Sigmoid colon (tissue), 6 donors: ENCODE measurements at regions not wholly inside any gene's neighbourhood (a gene's known extent, or its start where the extent isn't known, plus 50 kb on each side); places are given as distances from the start of the nearest gene placed in this dataset.

Experiments used
- DNase-seq: peaks from one replicate; pipeline ENCODE4 v3.0.0-alpha.2; 2019
- H3K27ac ChIP-seq, 4 donors: fragments of 200-600 bp; sonication (generic); one replicate each; pipeline ENCODE4 v1.5.1; 2016 to 2019; ENCODE audit warnings: mild to moderate bottlenecking in 1 of 4
- H3K27me3 ChIP-seq, 3 donors: fragments of 200-600 bp; sonication (generic); one replicate each; pipeline ENCODE4 v1.5.1; 2019; ENCODE audit warnings: mild to moderate bottlenecking in 1 of 3
- H3K36me3 ChIP-seq, 4 donors: fragments of 200-600 bp; sonication (generic); one replicate each; pipeline ENCODE4 v1.5.1; 2016 to 2019
- H3K4me1 ChIP-seq, 4 donors: fragments of 200-600 bp; sonication (generic); one replicate each; pipeline ENCODE4 v1.5.1; 2017 to 2019
- H3K4me3 ChIP-seq, 4 donors: fragments of 200-600 bp; sonication (generic); one replicate each; pipeline ENCODE4 v1.5.1; 2017 to 2019; ENCODE audit warnings: mild to moderate bottlenecking in 2 of 4, moderate library complexity in 1 of 4
- H3K9me3 ChIP-seq, 4 donors: fragments of 200-600 bp in 3 of 4; sonication (generic) in 3 of 4; one replicate each; pipeline versions ENCODE4 v1.5.1 to v1.6.1; 2013 to 2019
- EP300 ChIP-seq, 4 donors: sonication (generic); formaldehyde crosslinking; IDR thresholded peaks; one replicate each; pipeline ENCODE4 v1.6.1; 2017; ENCODE audit warnings: antibody characterized with exemption in 4 of 4
- POLR2A ChIP-seq, 2 donors: fragments of 450-650 bp; IDR thresholded peaks; one replicate each; pipeline ENCODE4 v1.6.1; 2016; ENCODE audit warnings: antibody characterized with exemption in 2 of 2, mild to moderate bottlenecking in 2 of 2, moderate library complexity in 2 of 2
- POLR2AphosphoS5 ChIP-seq, 4 donors: sonication (generic); formaldehyde crosslinking; IDR thresholded peaks; one replicate each; pipeline ENCODE4 v1.6.1; 2017; ENCODE audit warnings: antibody characterized with exemption in 4 of 4
- WGBS, 2 donors: extraction: QIAGEN DNeasy Blood & Tissue Kit; methylation state at CpG; one replicate each; pipeline ENCODE4 v1.1.7; 2013; 5-methylcytosine and 5-hydroxymethylcytosine counted together
- intact Hi-C: fragments of 100-400 bp; cut with DNase I; formaldehyde crosslinking; loops from one replicate; pipeline ENCODE4 v1.15.1; 2023
- TF ChIP-seq, protein P1 (sequence below), 4 experiments: fragments of 450-650 bp in 3 of 4; fragments of 200-600 bp in 1 of 4; IDR thresholded peaks; one replicate each; pipeline ENCODE4 v1.5.1; 2016 to 2019; ENCODE audit warnings: antibody characterized with exemption in 4 of 4, mild to moderate bottlenecking in 3 of 4, moderate library complexity in 2 of 4
- donor health status: healthy with polysubstance abuse.
- donor health status: healthy.

DNA sequence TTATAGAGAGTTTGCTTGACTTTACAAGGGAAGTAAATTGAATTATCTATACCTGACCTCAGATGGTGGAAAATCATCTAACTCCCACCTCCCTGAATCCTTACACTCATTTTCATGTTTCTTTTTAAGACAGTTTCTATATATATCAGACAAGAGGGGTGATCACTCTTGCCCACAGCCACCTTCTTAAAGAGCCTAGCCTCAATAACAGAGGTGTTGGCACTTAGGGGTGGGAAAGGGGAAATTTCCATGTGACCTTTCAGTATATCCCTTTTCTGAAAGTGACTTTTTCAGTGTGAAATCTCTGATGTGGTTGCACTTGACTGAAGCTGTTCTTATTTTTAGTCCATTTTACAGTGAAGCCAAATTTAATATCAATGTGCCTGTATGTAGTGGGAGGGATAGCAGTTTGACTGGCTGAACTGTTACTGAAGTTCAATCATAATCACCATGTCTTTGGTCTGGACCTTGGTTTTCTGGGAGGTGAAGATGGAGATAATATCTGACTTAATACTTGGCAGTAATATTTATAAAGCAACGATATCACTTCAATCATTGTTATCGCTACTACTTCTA, 141.3 kb downstream of the MAP3K7 start:
- intact Hi-C loops = no loop called here
- TF ChIP-seq POLR2A (IDR thresholded peaks at IDR 0.05) (no peak), EP300 (IDR thresholded peaks at IDR 0.05) (no peak), POLR2AphosphoS5 (IDR thresholded peaks at IDR 0.05) (no peak)
- TF ChIP-seq, protein P1, sequence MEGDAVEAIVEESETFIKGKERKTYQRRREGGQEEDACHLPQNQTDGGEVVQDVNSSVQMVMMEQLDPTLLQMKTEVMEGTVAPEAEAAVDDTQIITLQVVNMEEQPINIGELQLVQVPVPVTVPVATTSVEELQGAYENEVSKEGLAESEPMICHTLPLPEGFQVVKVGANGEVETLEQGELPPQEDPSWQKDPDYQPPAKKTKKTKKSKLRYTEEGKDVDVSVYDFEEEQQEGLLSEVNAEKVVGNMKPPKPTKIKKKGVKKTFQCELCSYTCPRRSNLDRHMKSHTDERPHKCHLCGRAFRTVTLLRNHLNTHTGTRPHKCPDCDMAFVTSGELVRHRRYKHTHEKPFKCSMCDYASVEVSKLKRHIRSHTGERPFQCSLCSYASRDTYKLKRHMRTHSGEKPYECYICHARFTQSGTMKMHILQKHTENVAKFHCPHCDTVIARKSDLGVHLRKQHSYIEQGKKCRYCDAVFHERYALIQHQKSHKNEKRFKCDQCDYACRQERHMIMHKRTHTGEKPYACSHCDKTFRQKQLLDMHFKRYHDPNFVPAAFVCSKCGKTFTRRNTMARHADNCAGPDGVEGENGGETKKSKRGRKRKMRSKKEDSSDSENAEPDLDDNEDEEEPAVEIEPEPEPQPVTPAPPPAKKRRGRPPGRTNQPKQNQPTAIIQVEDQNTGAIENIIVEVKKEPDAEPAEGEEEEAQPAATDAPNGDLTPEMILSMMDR (IDR thresholded peaks at IDR 0.05) = no peak
- Histone ChIP-seq H3K36me3 (no peaks in the 10 kb centered on the region), H3K4me3 (no peak overlapping the region), H3K4me1 (no peaks in the 10 kb centered on the region), H3K27ac (no peak overlapping the region), H3K9me3 (no peaks in the 10 kb centered on the region), H3K27me3 (no peaks in the 10 kb centered on the region)
- no peak for DNase-seq
- 82 to 98% methylated on average over 2 of the region's 2 CpGs for WGBS, 2 donors

DNA sequence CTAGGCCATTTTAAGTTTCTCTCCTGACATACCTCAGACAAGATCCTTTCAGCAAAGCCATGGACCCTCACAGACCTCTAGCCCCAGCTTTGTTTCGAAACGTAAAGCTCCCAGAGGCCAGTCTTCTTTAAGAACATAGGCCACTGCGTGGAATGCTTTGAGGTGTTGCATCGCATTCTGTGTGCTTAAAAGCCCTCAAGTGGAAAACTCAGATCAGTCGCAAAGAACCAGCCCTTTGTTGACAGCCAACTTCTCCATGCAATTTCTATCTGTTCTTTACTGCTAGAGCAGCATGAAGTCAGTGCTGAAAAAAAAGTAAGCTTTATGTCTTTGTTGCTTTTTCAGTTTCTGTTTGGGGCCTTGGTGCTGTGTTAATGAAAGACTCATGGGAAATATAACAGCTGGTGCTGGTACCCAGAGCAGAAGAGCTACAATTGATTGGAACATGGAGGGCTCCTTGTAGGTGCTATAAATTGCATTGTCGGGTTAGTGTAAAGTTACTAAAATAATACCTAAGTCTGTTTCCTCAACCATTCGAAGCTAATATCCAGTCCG, 142.6 kb downstream of the MAP3K7 start:
- Histone ChIP-seq H3K9me3 (no peaks in the 10 kb centered on the region), H3K36me3 (no peaks in the 10 kb centered on the region), H3K27me3 (no peaks in the 10 kb centered on the region), H3K4me1 (no peaks in the 10 kb centered on the region), H3K27ac (no peak overlapping the region), H3K4me3 (no peak overlapping the region)
- no peak for TF ChIP-seq EP300 (IDR thresholded peaks at IDR 0.05)
- TF ChIP-seq POLR2A (IDR thresholded peaks at IDR 0.05) = no peak
- no peak for TF ChIP-seq POLR2AphosphoS5 (IDR thresholded peaks at IDR 0.05)
- TF ChIP-seq, protein P1 (IDR thresholded peaks at IDR 0.05) = no peak
- intact Hi-C loops = no loop called here
- 81 to 88% methylated on average over 8 of the region's 8 CpGs for WGBS, 2 donors
- DNase-seq = no peak

DNA sequence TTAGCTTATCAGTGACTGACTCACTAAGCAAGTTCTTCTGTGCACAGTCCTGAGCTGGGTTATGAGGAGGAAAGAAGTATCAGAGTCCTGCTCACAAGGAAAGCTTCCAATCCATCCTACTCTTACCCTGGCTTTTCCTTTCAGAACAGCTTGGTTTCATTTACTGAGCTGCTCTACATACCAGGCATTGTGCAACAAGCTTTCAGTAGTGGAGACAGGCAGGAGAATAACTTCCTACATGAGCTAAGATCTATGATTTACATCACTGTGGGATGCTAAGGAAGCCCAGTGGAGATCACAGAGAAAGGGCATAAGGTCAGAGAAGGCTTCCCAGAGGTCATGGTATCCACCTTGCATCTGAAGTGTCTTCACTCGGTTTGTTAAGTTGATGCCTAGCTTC, 144.5 kb downstream of the MAP3K7 start:
- TF ChIP-seq EP300 (IDR thresholded peaks at IDR 0.05) = no peak
- TF ChIP-seq, protein P1 (IDR thresholded peaks at IDR 0.05) = no peak
- H3K27ac ChIP-seq = no peak overlapping the region
- no peak for DNase-seq
- H3K9me3 ChIP-seq = no peaks in the 10 kb centered on the region
- no peaks in the 10 kb centered on the region for H3K27me3 ChIP-seq
- 80 to 81% methylated on average over 1 of the region's 1 CpG for WGBS, 2 donors
- H3K36me3 ChIP-seq = no peaks in the 10 kb centered on the region
- H3K4me3 ChIP-seq = no peak overlapping the region
- no peaks in the 10 kb centered on the region for H3K4me1 ChIP-seq
- intact Hi-C loops = no loop called here

DNA sequence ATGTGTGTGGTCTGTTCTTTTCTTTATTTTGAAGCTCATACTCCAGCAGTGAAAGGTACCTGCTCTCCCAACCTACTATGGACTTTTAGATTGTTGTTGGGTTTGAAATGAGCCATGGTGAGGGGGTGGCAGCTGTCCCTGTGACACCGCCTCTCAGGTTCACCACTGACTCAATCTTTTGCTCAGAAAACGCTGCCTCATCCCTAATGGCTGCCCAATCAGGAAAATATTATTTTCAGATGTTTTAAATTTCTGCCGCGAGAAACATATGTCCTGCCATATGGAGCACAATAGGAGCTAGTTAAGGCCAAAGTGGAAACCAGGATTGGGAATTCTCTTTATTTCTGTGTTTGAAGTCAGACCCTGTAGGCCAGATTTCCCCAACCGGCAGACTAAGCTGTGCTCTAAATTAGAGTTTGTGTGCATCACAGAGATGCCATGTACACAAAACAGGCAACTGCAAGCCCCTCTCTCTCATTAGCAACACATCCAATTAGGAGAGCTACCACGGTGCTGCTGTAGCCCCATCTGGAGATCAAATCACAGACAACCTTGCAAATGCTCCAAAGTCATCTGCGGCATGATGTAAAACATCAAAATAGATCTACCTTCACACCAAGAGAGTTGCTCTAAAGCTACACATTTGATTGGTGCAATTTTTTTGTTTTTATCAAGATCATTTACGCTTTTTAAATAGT, 144.1 kb upstream of the BACH2 start:
- H3K4me3 ChIP-seq = no peak overlapping the region
- no peak for TF ChIP-seq POLR2A (IDR thresholded peaks at IDR 0.05)
- no peak for TF ChIP-seq POLR2AphosphoS5 (IDR thresholded peaks at IDR 0.05)
- no peak for TF ChIP-seq EP300 (IDR thresholded peaks at IDR 0.05)
- TF ChIP-seq, protein P1 (IDR thresholded peaks at IDR 0.05) = no peak
- H3K9me3 ChIP-seq = no peaks in the 10 kb centered on the region
- no peak overlapping the region for H3K27ac ChIP-seq
- H3K4me1 ChIP-seq = no peaks in the 10 kb centered on the region
- no peaks in the 10 kb centered on the region for H3K27me3 ChIP-seq
- 84 to 86% methylated on average over 8 of the region's 8 CpGs for WGBS, 2 donors
- DNase-seq = no peak
- intact Hi-C loops = no loop called here
- no peaks in the 10 kb centered on the region for H3K36me3 ChIP-seq
